Kidney epithelial cell (primary cell): ENCODE measurements at regions not wholly inside any gene's neighbourhood (a gene's known extent, or its start where the extent isn't known, plus 50 kb on each side); places are given as distances from the start of the nearest gene placed in this dataset.

Experiments used
- DNase-seq: peaks from one replicate; pipeline ENCODE4 v3.0.0-alpha.2; 2010; ENCODE audit warnings: low read depth
- H3K27me3 ChIP-seq: 2 replicates; pipeline ENCODE4 v1.6.0; 2011; ENCODE audit warnings: low read length; ENCODE audit not compliant: control insufficient read depth, insufficient read depth
- H3K36me3 ChIP-seq: 2 replicates; pipeline ENCODE4 v1.5.1; 2011; ENCODE audit warnings: low read length; ENCODE audit not compliant: control insufficient read depth, insufficient read depth
- H3K4me3 ChIP-seq: 2 replicates; pipeline ENCODE4 v1.5.1; 2011; ENCODE audit warnings: low read depth, mild to moderate bottlenecking, control low read depth, low read length
- CTCF ChIP-seq: IDR thresholded peaks from 2 replicates; pipeline ENCODE4 v1.5.1; 2011; ENCODE audit warnings: mild to moderate bottlenecking, moderate library complexity, low read length, control low read depth, inconsistent platforms; ENCODE audit not compliant: insufficient read depth, poor library complexity, severe bottlenecking

- no peak for DNase-seq
- Histone ChIP-seq H3K36me3 (no peaks in the 10 kb centered on the region), H3K27me3 (no peaks in the 10 kb centered on the region), H3K4me3 (no peak overlapping the region)
- no peak for TF ChIP-seq CTCF
These were observed 647.3 kb downstream of the BRINP1 start for GRCh38 chr9:118721923-118722322.

GRCh38 chr9:118729981-118730380 lies 639.3 kb downstream of the BRINP1 start:
- Histone ChIP-seq H3K4me3 (no peak overlapping the region), H3K27me3 (no peaks in the 10 kb centered on the region), H3K36me3 (no peaks in the 10 kb centered on the region)
- no peak for DNase-seq
- no peak for TF ChIP-seq CTCF

GRCh38 chr9:118732998-118733397 lies 636.2 kb downstream of the BRINP1 start:
- TF ChIP-seq CTCF: no peak
- no peak for DNase-seq
- no peaks in the 10 kb centered on the region for H3K36me3 ChIP-seq
- no peak overlapping the region for H3K4me3 ChIP-seq
- no peaks in the 10 kb centered on the region for H3K27me3 ChIP-seq

- H3K27me3 ChIP-seq: no peaks in the 10 kb centered on the region
- TF ChIP-seq CTCF: no peak
- H3K36me3 ChIP-seq: no peaks in the 10 kb centered on the region
- H3K4me3 ChIP-seq: no peak overlapping the region
- DNase-seq: no peak
These were observed 634.5 kb downstream of the BRINP1 start for GRCh38 chr9:118734696-118735095.

- H3K4me3 ChIP-seq: no peak overlapping the region
- DNase-seq: no peak
- no peaks in the 10 kb centered on the region for H3K36me3 ChIP-seq
- H3K27me3 ChIP-seq: no peaks in the 10 kb centered on the region
- TF ChIP-seq CTCF: no peak
These were observed 632.8 kb downstream of the BRINP1 start for GRCh38 chr9:118736406-118736805.

GRCh38 chr9:118751077-118751847 lies 618.0 kb downstream of the BRINP1 start:
- Histone ChIP-seq H3K4me3 (no peak overlapping the region), H3K36me3 (no peaks in the 10 kb centered on the region), H3K27me3 (no peaks in the 10 kb centered on the region)
- TF ChIP-seq CTCF: no peak
- no peak for DNase-seq
